ENCODE measurements at regions not wholly inside any gene's neighbourhood (a gene's known extent, or its start where the extent isn't known, plus 50 kb on each side); places are given as distances from the start of the nearest gene placed in this dataset.
"Not testable (repeated sequence)": the region's sequence is repeated elsewhere in the genome, so short reads cannot be mapped to it uniquely, and the experiment has no call there.

GRCh38 chr2:234388591-234388990 is 108.3 kb downstream of the ARL4C start:
- TF ChIP-seq CTCF (IDR thresholded peaks at IDR 0.05; ENCODE audit: low read depth, low read length) = no peak

GRCh38 chr2:234386971-234387370 is 109.9 kb downstream of the ARL4C start:
- no peak overlapping the region for H3K4me3 ChIP-seq (ENCODE audit: low read depth, low read length)
- TF ChIP-seq CTCF (IDR thresholded peaks at IDR 0.05; ENCODE audit: low read depth, low read length) = no peak

More at GRCh38 chr2:234388591-234388990, 108.3 kb downstream of the ARL4C start:
- no peak overlapping the region for H3K4me3 ChIP-seq (ENCODE audit: low read depth, low read length)

- no peak overlapping the region for H3K4me3 ChIP-seq (ENCODE audit: low read depth, low read length)
- TF ChIP-seq CTCF (IDR thresholded peaks at IDR 0.05; ENCODE audit: low read depth, low read length) = no peak
Measured at GRCh38 chr2:234382131-234382530, 114.8 kb downstream of the ARL4C start.

- H3K4me3 ChIP-seq (ENCODE audit: low read depth, low read length) = not testable (repeated sequence)
Measured at GRCh38 chr2:234378958-234379357, 117.9 kb downstream of the ARL4C start.

GRCh38 chr2:234378440-234378839 is 118.4 kb downstream of the ARL4C start:
- no peak overlapping the region for H3K4me3 ChIP-seq (ENCODE audit: low read depth, low read length)
- no peak for TF ChIP-seq CTCF (IDR thresholded peaks at IDR 0.05; ENCODE audit: low read depth, low read length)

- TF ChIP-seq CTCF (IDR thresholded peaks at IDR 0.05; ENCODE audit: low read depth, low read length) = no peak
- no peak overlapping the region for H3K4me3 ChIP-seq (ENCODE audit: low read depth, low read length)
Measured at GRCh38 chr2:234377761-234378391, 119.0 kb downstream of the ARL4C start.

- TF ChIP-seq CTCF (IDR thresholded peaks at IDR 0.05; ENCODE audit: low read depth, low read length) = no peak
- H3K4me3 ChIP-seq (ENCODE audit: low read depth, low read length) = no peak overlapping the region
Measured at GRCh38 chr2:234376229-234376628, 120.7 kb downstream of the ARL4C start.

Data from WI38 (cell line).